H1 (cell line): ENCODE measurements at regions not wholly inside any gene's neighbourhood (a gene's known extent, or its start where the extent isn't known, plus 50 kb on each side); places are given as distances from the start of the nearest gene placed in this dataset.

Source experiments
- CHD1 ChIP-seq: IDR thresholded peaks from 2 replicates; pipeline ENCODE4 v1.6.1; 2012; ENCODE audit warnings: low read depth, low read length, improper control_type of control experiment
- CHD2 ChIP-seq: IDR thresholded peaks from 2 replicates; pipeline ENCODE4 v1.6.1; 2012; ENCODE audit warnings: low read length, improper control_type of control experiment
- CREB1 ChIP-seq: IDR thresholded peaks from 2 replicates; pipeline ENCODE4 v1.6.1; 2012; ENCODE audit warnings: inconsistent platforms
- CTCF ChIP-seq, 3 experiments: IDR thresholded peaks; 1 replicate in 2 of 3; 2 replicates in 1 of 3; pipeline versions ENCODE4 v1.5.1 to v1.6.1; 2011; ENCODE audit warnings: low read length in 3 of 3, mild to moderate bottlenecking in 3 of 3, inconsistent platforms in 2 of 3, low read depth in 1 of 3, moderate library complexity in 1 of 3; ENCODE audit not compliant: insufficient read depth in 1 of 3; ENCODE audit errors: control extremely low read depth in 1 of 3
- EZH2 ChIP-seq: fragments of 200-600 bp; sonication (generic); IDR thresholded peaks from 2 replicates; pipeline ENCODE4 v1.7.1; 2012; ENCODE audit warnings: low read depth, mild to moderate bottlenecking, moderate library complexity, low read length, inconsistent platforms; ENCODE audit not compliant: severe bottlenecking
- GABPA ChIP-seq: IDR thresholded peaks from 2 replicates; pipeline ENCODE4 v1.6.1; 2011; ENCODE audit warnings: mild to moderate bottlenecking, low read length, moderate library complexity, borderline replicate concordance; ENCODE audit not compliant: insufficient read depth
- JUND ChIP-seq: IDR thresholded peaks from 2 replicates; pipeline ENCODE4 v1.6.1; 2011; ENCODE audit warnings: mild to moderate bottlenecking, improper control_type of control experiment, low read length
- POLR2A ChIP-seq, 2 experiments: IDR thresholded peaks; 1 replicate in 1 of 2; 2 replicates in 1 of 2; pipeline ENCODE4 v1.6.1; 2011; ENCODE audit warnings: low read depth in 2 of 2, low read length in 2 of 2, mild to moderate bottlenecking in 2 of 2; ENCODE audit errors: control extremely low read depth in 1 of 2
- RAD21 ChIP-seq, 2 experiments: IDR thresholded peaks in 1 of 2; conservative IDR thresholded peaks in 1 of 2; 2 replicates each; pipeline ENCODE4 v1.6.1; 2011; ENCODE audit warnings: low read depth in 2 of 2, low read length in 2 of 2, improper control_type of control experiment in 1 of 2, inconsistent platforms in 1 of 2, mild to moderate bottlenecking in 1 of 2, moderate library complexity in 1 of 2
- SP1 ChIP-seq: IDR thresholded peaks from 2 replicates; pipeline ENCODE4 v1.6.1; 2011; ENCODE audit warnings: low read depth, low read length
- TEAD4 ChIP-seq: IDR thresholded peaks from 2 replicates; pipeline ENCODE4 v1.6.1; 2012; ENCODE audit warnings: low read depth, low read length, inconsistent platforms, mixed read lengths

GRCh38 chr2:239905884-239906654, 119.1 kb downstream of the NDUFA10 start:
- no peak for TF ChIP-seq CTCF (IDR thresholded peaks at IDR 0.05; ENCODE audit: control extremely low read depth in 1 of 3, insufficient read depth in 1 of 3, low read depth in 1 of 3, low read length in 3 of 3)
- no peak for TF ChIP-seq TEAD4
- no peak for TF ChIP-seq RAD21 (IDR thresholded peaks at IDR 0.05 in 1 of 2, conservative IDR thresholded peaks at IDR 0.05 in 1 of 2; ENCODE audit: low read depth in 2 of 2, low read length in 2 of 2)
- no peak for TF ChIP-seq SP1
- TF ChIP-seq CREB1 = no peak
- TF ChIP-seq CHD1 = no peak
- no peak for TF ChIP-seq JUND
- no peak for TF ChIP-seq CHD2
- no peak for TF ChIP-seq EZH2
- no peak for TF ChIP-seq GABPA
- TF ChIP-seq POLR2A (IDR thresholded peaks at IDR 0.05; ENCODE audit: control extremely low read depth in 1 of 2, low read depth in 2 of 2, low read length in 2 of 2) = no peak
